GM19238 (cell line): ENCODE measurements at regions not wholly inside any gene's neighbourhood (a gene's known extent, or its start where the extent isn't known, plus 50 kb on each side); places are given as distances from the start of the nearest gene placed in this dataset.
"Not testable (repeated sequence)": the region's sequence is repeated elsewhere in the genome, so short reads cannot be mapped to it uniquely, and the experiment has no call there.

Experiments used
- DNase-seq: peaks from one replicate; pipeline ENCODE4 v3.0.0; 2011; ENCODE audit warnings: low spot score; ENCODE audit not compliant: insufficient read length

DNA sequence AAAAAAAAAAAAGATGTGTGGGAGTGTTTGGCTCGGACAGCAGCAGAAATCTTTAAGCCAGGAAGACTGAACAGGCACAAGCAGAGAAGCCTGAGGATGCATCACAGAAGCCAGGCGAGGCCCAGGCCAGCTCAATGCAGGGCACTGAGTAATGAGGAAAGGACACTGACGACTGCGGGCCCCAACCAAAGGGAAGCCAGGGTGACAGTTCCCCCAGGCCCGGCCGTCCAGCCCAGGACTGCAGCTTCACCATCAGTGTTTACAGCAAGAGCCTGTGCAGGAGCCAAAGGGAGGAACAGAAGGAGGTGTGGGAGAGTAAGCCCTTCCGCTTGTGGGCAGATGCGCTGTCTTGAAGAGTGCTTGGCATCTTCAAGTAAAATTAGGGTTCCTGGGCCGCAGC lies 205.3 kb upstream of the SFSWAP start:
- no peak for DNase-seq

DNA sequence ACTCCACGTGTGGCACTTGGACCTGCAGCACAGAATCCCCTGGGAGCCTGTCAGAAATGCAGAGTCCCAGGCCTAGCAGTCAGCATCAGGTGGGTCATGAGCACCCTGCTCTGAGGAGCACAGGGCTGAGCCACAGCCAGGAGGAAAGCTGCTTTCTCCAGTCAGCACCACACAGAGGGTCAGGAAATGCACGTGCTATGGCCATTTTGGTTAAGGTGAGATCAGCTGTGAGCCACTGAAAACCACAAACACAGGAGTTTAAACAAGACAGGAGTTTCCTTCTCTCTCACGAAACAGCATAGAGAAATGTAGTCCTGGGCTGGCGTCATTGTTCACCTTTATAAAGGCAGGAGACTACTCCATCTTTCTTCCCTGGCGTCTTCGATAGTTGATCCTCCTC lies 204.5 kb upstream of the SFSWAP start:
- DNase-seq: no peak

DNA sequence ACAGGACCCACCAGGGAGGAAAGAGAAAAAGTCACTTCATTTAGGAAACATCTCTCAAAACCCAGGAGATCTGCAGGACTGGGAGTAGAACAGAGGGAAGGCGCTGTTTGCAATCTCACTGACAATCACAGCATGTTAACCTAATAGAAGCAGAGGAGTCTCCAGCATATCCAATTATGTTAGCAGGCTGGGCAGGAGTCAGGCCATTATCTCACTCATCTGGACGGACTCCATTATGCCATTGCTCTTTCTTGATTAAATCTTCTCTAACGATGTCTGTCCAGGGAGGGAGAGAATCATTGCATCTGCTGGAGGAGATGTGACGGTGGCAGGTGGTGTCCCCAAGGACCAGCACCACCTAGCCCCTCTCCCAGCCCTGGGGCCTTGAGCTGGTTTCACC lies 203.8 kb upstream of the SFSWAP start:
- no peak for DNase-seq

DNA sequence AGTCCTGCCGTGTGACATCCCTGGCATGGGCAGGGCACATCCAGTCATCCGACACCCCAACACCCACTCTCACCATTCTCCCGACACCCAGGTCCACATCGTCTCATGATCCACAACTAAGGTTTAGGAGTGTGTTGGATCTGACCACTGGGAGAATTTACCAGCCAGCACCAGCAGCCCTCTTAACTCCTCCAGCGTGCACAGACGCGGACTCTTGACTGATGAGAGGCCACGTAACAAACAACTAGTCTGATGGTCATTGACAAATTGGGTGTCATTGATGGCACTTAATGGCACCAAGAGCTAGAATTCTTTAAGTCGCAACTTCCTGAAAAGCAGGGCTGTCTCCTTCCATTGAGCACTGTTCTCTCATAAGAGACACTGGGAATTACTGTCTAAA lies 203.0 kb upstream of the SFSWAP start:
- no peak for DNase-seq

DNA sequence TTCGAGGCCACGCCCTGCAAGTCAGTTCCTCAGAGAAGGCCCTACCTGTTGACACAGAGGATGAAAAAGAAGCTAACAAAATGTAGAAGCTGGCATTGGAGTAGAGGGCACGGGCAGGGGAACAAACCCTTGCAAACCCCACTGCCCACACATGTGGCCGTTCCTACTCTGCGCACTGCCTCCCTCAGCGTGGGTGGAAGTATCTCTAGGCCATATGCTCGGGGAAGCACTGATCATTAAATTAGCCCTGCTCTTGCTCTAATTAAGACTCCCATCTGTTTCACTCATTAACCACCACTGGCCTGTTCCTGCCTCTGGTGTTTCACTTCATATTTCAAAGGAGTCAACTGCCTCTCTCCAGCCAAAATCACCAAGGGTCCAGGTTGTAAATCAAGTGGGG lies 201.2 kb upstream of the SFSWAP start:
- DNase-seq: no peak

DNA sequence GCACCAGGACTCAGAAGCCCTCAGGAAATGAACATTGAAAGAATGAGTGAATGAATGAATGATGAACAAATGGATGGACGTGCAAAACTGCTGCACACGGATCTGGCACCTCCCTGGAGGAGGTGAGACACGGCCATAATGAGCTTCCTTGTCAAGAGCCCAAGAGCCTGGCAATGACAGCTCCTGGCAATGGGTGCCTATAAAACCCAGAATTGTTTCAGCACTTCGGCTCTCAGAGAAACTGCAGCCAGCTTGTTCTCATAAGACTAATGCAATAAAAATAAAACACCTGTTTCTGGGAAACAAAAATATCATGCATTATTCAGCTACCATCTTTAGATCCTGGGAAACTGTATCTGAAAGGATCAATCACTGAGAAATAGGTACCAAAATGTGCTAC lies 200.5 kb upstream of the SFSWAP start:
- no peak for DNase-seq

DNA sequence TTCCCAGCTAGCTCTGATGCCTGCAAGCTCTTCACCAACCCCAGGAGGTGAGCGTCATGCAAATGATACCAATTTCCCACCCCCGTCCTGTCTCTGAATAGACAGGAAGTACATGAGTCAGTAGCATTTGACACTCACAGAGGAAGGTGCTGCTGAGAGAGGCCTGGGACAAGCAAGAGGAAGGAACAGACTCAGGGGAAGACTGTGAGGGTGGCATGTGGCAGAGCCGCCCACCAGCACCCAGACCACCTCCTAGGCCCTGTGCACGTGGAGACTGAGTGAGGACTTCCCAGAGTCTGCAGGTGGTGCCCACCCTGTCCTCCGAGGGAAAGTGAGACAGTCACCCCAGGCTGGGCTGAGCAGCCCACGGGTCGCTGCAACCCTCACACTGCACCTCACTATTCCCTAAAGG lies 199.5 kb upstream of the SFSWAP start:
- DNase-seq: peak; percentile 77

DNA sequence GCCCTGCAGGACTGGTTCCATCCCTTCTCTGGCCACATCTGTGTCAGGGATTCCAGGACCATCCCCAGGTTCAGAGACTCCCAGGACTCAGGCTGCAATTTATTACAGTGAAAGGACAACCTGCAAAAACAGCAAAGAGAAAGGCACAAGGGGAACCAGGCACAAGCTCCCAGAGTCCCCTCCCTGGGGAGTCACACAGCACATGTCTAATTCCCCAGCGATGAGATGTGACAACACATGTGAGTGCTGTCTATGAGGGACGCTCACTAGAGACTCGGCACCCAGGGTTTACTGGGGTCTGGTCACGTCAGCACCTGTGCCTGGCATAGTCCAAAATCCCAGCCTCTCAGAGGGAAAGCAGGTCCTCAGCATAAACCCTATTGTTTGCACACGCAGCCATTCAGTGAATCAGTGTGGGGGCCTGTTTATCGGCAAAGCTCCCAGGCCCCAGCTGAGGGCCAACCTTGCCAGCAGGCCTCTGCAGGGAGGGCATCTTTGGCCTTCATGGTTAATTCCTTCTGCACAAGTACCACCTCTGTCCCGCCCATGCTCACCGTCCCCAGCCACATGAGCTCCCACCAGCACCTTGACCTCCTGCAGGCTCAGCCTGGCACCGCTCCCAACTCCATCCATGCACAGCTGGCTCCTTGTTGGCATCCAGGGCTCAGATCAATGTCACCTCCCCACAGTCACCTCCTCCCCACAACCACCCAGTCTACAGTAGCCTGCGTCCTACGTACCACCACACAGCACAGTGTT lies 198.9 kb upstream of the SFSWAP start:
- DNase-seq: no peak

DNA sequence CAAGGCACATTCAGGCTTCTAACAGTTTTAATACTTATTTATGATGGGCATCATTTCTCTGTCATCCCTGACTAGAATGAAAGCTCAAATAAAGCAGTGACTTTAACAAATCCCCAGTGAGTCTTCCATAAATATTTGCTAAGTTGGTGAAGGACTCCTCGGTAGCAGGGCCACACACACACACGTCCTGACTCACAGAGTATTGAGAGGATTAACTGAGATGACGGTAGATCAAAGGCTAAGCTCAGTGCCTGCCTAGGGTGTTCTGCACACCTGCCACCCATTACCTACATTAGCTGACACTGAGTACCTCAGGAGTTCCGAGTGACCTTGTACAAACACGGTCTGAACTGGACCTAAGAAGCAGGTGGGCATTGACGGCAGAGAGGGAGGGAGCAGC lies 197.3 kb upstream of the SFSWAP start:
- DNase-seq: no peak

DNA sequence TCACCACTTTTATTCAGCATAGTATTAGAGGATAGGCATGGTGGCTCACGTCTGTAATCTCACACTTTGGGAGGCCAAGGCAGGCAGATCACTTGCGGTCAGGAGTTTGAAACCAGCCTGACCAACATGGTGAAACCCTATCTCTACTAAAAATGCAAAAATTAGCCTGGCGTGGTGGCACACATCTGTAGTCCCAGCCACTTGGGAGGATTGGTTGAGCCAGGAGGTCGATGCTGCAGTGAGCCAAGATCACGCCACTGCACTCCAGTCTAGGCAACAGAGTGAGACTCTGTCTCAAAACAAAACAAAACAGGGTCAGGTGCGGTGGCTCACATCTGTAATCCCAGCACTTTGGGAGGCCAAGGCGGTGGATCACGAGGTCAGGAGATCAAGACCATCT lies 190.3 kb upstream of the SFSWAP start:
- not testable (repeated sequence) for DNase-seq

DNA sequence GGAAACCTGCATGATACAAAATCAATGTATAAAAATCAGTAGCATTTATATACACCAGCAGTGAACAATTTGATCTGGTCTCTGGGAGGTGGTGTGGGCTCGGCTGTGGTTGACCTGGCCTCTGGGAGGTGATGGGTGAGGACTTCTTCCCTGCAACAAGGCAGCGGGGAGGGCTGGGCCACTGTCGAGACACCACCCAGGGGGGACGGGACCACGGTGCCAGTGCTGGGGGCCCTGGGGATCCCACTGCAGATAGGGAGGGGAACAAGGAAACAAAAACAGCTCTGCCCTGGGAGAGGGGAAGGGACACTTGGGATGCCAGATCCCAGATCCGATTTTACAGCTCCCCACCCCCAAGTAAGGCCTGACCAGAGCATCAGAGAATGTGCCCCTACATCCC lies 189.6 kb upstream of the SFSWAP start:
- no peak for DNase-seq

DNA sequence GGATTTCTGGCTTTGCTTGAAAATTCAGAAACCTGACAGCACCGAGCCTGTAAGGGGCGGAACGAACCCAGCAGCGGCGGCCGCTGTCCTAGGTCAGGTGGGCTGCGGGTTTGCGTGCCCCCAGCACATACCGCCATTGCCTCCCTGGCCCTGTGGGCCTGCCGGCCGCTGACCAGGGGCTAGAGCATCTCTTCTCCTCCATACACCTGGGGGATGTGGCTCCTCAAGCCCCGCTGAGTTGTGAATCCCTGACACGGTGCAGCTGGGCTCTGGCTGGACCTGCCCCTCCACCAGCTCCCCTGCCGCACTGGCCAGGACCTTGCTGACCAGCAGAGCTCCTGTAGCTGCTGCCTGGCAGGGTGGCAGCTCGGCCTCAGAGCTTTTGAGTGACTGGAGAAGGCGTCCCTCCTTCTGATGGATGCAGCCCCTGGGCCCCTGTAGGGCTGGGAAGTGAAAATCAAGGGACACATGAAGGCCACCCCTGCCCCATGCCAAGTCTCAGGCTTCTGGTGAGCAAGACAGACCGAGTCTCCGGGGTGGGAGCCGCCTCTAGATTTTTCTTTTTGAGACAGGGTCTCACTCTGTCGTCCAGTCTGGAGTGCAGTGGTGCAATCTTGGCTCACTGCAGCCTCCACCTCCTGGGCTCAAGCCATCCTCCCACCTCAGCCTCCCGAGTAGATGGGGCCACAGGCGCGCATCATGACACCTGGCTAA lies 184.9 kb upstream of the SFSWAP start:
- no peak for DNase-seq

DNA sequence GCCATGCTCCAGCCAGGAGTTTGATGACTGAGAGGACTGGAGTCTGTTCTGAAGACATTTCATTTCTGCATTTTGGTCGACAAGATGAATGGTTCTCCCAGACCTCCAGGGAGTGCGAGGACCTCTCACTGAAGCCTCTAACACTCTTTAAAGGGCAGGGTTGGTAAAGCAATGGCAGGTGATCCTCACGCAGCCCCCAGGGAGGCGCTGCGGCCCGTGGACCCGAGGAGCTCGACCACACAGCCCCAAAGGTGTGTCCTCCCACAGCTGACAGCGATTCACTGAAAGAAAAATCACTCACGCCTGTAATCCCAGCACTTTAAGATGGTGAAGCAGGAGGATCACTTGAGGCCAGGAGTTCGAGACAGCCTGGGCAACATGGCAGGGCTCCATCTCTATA lies 183.8 kb upstream of the SFSWAP start:
- DNase-seq: no peak

DNA sequence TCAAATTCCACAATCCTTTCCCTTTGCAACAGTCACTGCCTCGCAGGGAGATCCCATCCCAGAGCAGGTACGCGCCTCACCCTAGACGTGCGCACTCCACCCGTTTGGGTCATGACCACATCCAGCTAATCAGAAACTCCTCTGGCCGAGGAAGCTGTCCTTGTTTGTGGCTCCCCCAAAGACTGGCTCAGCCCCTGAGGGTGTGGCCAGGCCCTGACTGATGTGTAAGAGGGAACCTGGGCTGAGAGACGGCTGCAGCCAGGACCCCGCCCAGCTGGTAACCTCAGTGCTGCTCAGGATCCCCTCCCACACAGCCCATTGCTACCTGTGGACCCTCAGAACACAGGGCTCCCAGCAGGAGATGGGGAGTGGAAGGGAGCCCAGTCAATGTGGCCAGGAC lies 183.2 kb upstream of the SFSWAP start:
- no peak for DNase-seq

DNA sequence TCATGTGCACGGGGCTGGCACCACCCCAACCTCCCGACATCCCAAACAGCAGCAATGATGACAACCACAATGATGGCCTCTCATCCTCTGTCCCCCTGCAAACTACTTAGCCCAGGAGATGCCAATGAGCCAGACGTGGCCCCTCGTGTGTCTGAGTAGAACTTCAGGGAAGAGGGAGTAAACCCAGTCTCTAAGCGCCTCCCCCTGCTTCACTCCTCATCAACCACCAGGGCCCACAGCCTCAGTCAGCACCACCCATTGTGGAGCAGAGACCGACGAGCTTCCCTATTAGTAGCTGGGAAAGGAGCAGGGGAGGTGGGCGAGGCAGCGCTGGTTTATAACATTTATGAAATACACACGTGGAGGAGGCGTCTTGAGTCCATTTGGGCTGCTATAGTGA lies 182.7 kb upstream of the SFSWAP start:
- no peak for DNase-seq

DNA sequence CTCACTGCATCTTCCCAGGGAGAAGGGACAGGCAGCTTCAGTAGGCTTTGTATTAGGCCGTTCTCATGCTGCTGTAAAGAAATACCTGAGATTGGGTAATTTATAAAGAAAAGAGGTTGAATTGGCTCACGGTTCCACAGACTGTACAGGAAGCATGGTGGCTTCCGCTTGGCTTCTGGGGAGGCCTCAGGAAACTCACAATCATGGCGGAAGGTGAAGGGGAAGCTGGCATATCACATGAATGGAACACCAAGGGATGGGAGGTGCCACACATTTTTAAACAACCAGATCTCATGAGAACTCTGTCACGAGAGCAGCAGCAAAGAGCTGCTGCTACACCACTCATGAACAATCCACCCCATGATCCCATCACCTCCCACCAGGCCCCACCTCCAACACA lies 182.2 kb upstream of the SFSWAP start:
- no peak for DNase-seq

DNA sequence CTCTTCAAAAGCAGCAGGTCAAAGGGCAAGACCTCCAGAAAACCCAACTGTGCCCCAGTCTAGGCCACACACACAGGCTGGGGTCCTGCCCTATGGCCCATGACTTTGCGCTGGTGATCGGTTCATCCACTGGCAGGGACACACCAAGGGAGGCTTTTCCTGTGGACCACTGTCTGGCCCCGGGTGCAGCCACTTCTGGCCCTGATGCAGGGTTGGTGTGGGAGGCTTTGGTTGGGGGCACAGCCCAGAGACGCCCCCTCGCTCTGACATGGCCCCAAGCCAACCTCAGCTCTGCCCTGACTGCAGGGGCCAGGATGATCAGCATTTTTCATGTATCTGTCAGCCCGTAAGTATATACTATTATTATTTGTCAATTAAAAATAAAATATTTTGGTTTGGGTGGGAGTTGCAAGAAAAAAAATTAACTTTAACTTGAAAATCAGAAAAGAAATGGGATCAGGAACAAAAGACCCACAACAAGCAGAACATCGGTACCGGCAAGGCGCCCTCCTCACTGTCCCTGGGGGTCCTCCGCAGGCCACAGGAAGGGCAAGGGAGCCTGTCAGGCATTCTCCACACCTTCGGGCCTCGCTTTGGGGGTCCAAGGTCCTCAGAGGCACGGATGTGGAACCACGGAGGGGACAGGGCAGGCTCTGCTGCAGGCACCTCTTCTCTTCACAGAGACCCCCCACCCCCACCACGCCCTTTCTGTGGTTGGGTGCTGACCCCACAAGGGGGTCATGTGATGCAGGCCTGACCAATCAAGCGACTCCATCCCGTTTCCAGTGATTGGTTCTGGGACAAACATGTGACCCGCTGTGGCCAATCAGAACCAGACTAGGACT lies 181.5 kb upstream of the SFSWAP start:
- no peak for DNase-seq

DNA sequence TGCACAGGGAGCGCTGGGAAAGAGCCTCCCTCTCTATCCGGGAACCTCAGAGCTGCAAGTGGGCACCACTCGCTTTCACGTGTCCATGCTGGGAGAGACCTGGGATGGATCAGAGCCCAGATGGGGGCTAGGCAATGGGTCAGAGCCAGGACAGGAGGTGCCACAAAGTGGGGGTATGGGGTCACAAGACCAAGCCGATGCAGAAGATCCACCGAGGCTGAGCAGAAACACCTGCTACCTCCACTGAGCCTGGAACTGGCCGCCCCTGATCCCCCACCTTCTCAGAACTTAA lies 180.9 kb upstream of the SFSWAP start:
- no peak for DNase-seq

DNA sequence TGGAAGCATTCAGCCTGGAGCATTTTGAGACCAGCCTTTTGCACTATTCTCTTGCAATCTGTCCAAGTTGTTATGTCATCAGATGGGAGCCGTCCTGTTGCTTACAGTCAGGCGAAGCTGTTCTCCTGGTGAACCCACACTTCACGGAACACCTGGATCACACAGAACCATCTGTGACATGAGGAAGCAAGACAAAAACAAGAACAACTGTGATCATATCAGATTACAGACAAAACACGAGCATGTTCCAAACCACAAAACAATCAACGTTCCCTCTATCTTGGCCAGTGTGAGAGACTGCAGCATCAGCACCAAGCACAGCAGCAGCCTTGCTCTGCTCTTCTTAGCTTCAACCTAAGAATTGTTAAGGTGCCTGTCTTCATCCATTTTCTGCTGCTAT lies 180.5 kb upstream of the SFSWAP start:
- no peak for DNase-seq

DNA sequence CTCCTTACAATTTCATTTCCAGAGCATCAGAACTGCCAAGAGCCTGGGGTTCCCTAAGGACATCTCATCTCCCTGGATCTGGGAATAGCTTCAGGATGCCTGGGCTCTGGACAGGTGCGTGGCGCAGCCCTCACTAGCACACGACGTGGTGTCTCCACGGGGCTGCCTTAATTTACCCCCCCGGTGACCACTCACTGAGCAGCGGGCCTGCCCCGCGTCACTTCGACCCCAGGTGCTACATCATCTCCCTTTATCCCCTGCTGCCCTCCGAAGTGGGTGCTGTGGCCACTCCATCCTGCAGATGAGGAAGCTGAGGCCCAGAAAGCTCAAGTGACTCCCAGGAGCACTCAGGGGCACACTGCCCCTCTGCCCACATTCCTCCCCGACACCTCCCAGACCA lies 177.8 kb upstream of the SFSWAP start:
- DNase-seq: no peak

DNA sequence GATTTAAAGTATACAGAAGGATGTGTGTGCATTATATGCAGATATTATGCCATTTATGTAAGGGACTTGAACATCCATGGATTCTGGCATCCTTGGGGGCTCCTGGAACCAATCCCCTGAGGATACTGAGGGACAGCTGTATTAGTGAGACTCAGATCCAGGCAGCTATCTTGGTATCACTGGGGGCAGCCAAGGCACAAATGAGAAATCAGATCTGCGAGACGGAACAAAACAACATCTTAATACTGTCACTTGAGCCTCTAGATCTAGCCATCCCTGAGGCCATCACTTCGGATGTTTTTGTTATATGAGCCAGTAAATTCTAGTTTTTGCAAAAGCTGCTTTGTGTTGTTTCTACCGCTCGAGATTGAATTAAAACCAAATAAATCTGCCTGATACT lies 175.1 kb upstream of the SFSWAP start:
- no peak for DNase-seq

DNA sequence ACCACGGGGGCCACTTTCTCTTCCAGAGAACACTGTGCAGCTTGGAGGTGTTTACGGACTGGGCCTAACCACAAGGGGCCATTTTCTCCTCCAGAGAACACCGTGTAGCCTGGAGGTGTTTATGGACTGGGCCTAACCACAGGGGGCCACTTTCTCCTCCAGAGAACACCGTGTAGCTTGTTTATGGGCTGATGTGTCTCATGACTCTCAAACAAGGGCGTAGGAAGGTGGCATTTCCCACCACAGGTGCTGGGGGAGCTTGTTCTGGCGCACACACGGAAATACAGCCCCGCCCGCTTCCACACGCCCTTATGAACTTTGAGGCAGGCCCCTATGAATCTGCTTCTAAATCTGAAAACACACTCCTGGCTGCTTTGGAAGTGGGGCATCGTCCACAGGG lies 174.6 kb upstream of the SFSWAP start:
- DNase-seq: no peak

DNA sequence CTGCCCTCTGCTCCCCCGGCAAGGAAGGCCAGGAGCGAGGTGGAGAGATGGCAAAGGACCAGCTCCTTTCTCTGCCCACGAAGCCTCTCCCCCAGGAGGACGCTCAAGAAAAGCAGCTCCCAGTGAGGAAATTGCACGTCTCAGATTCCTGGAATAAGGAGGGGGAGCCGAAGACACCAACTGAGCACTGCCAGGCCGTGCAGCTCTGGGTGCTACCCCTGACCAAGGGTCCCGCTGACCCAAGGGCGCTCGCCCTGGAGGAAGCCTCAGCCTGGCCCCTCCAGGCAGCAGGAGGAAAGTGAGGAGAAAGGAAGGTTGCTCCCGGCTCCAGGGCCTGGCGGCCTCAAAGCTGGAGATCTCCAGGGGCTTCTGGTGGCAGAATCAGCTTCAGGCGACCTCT lies 174.1 kb upstream of the SFSWAP start:
- DNase-seq: no peak
